ENCODE measurements at regions not wholly inside any gene's neighbourhood (a gene's known extent, or its start where the extent isn't known, plus 50 kb on each side); places are given as distances from the start of the nearest gene placed in this dataset.

- peak; percentile 18 to 38 (median 26) for TF ChIP-seq CTCF (optimal IDR thresholded peaks at IDR 0.05 in 1 of 3, IDR thresholded peaks at IDR 0.05 in 1 of 3, conservative IDR thresholded peaks at IDR 0.05 in 1 of 3; ENCODE audit: extremely low read depth in 1 of 3, insufficient read depth in 2 of 3, low read length in 3 of 3)
- TF ChIP-seq EZH2 (IDR thresholded peaks at IDR 0.05; ENCODE audit: low read length): no peak
Measured at GRCh38 chr11:31887180-31887579, 76.1 kb upstream of the PAX6 start.
